Neuronal stem cell (in vitro differentiated cells): ENCODE measurements at regions not wholly inside any gene's neighbourhood (a gene's known extent, or its start where the extent isn't known, plus 50 kb on each side); places are given as distances from the start of the nearest gene placed in this dataset.

Experiments
- DNase-seq: peaks from one replicate; pipeline ENCODE4 v3.0.0-alpha.2; 2013; ENCODE audit warnings: low spot score
- H2AFZ ChIP-seq: one replicate; pipeline ENCODE4 v1.6.1; 2013; ENCODE audit warnings: mild to moderate bottlenecking, low read length, inconsistent platforms
- H2AK5ac ChIP-seq: 2 replicates; pipeline ENCODE4 v1.6.1; 2013; ENCODE audit warnings: low read depth, mild to moderate bottlenecking, inconsistent platforms, low read length, moderate library complexity, mixed read lengths
- H2BK120ac ChIP-seq: 2 replicates; pipeline ENCODE4 v1.6.1; 2013; ENCODE audit warnings: low read depth, mild to moderate bottlenecking, inconsistent platforms, low read length, moderate library complexity, mixed read lengths
- H2BK12ac ChIP-seq: one replicate; pipeline ENCODE4 v1.6.1; 2013; ENCODE audit warnings: low read length, inconsistent platforms
- H2BK15ac ChIP-seq: 2 replicates; pipeline ENCODE4 v1.6.1; 2013; ENCODE audit warnings: mild to moderate bottlenecking, low read length, inconsistent platforms, mixed read lengths
- H2BK5ac ChIP-seq: one replicate; pipeline ENCODE4 v1.6.1; 2013; ENCODE audit warnings: inconsistent platforms, mild to moderate bottlenecking, low read length, moderate library complexity
- H3K14ac ChIP-seq: one replicate; pipeline ENCODE4 v1.6.1; 2013; ENCODE audit warnings: low read length, inconsistent platforms
- H3K18ac ChIP-seq: 2 replicates; pipeline ENCODE4 v1.6.1; 2013; ENCODE audit warnings: low read length, inconsistent platforms
- H3K23ac ChIP-seq: 2 replicates; pipeline ENCODE4 v1.6.1; 2013; ENCODE audit warnings: low read depth, mild to moderate bottlenecking, mixed read lengths, low read length, inconsistent platforms; ENCODE audit not compliant: poor library complexity
- H3K27ac ChIP-seq: replicated peaks from 3 replicates; pipeline ENCODE4 v1.5.1; 2013; ENCODE audit warnings: low read length, inconsistent platforms
- H3K27me3 ChIP-seq, 3 experiments: 2 replicates each; pipeline ENCODE4 v1.6.1; 2013; ENCODE audit warnings: low read length in 3 of 3, mild to moderate bottlenecking in 2 of 3, inconsistent platforms in 1 of 3, low read depth in 1 of 3, mixed read lengths in 1 of 3, moderate library complexity in 1 of 3; ENCODE audit not compliant: control insufficient read depth in 3 of 3, insufficient read depth in 3 of 3
- H3K36me3 ChIP-seq, 2 donors: replicated peaks in 1 of 2; 2 replicates each; pipeline ENCODE4 v1.6.1; 2013; ENCODE audit warnings: low read length in 2 of 2; ENCODE audit not compliant: control insufficient read depth in 2 of 2, insufficient read depth in 2 of 2
- H3K4ac ChIP-seq: 2 replicates; pipeline ENCODE4 v1.6.1; 2013; ENCODE audit warnings: inconsistent platforms, mild to moderate bottlenecking, low read length, moderate library complexity
- H3K4me1 ChIP-seq, 2 donors: 1 replicate in 1 of 2; 2 replicates in 1 of 2; pipeline ENCODE4 v1.6.1; 2013; ENCODE audit warnings: low read length in 2 of 2, low read depth in 1 of 2; ENCODE audit not compliant: control insufficient read depth in 2 of 2, insufficient read depth in 1 of 2
- H3K4me2 ChIP-seq: one replicate; pipeline ENCODE4 v1.6.1; 2013; ENCODE audit warnings: mild to moderate bottlenecking, low read length, inconsistent platforms; ENCODE audit not compliant: insufficient read depth, poor library complexity, severe bottlenecking
- H3K4me3 ChIP-seq, 2 donors: 2 replicates each; pipeline ENCODE4 v1.5.1; 2013; ENCODE audit warnings: low read length in 2 of 2, mild to moderate bottlenecking in 2 of 2, inconsistent platforms in 1 of 2, moderate library complexity in 1 of 2
- H3K79me1 ChIP-seq: one replicate; pipeline ENCODE4 v1.6.1; 2013; ENCODE audit warnings: low read depth, mild to moderate bottlenecking, inconsistent platforms, low read length, moderate library complexity
- H3K9ac ChIP-seq: one replicate; pipeline ENCODE4 v1.6.1; 2013; ENCODE audit warnings: mild to moderate bottlenecking, low read depth, low read length, inconsistent platforms; ENCODE audit not compliant: poor library complexity
- H3K9me3 ChIP-seq, 2 donors: replicated peaks in 1 of 2; 2 replicates each; pipeline versions ENCODE3 to v1.6.1; 2013; ENCODE audit warnings: low read length in 2 of 2, mild to moderate bottlenecking in 2 of 2, inconsistent platforms in 1 of 2, low read depth in 1 of 2, mixed read lengths in 1 of 2, moderate library complexity in 1 of 2; ENCODE audit not compliant: control insufficient read depth in 2 of 2, insufficient read depth in 1 of 2
- H4K8ac ChIP-seq: one replicate; pipeline ENCODE4 v1.6.1; 2013; ENCODE audit warnings: low read depth, mild to moderate bottlenecking, inconsistent platforms, low read length, moderate library complexity
- H4K91ac ChIP-seq: one replicate; pipeline ENCODE4 v1.6.1; 2013; ENCODE audit warnings: low read length, low read depth, mild to moderate bottlenecking, inconsistent platforms; ENCODE audit not compliant: poor library complexity
- WGBS, 2 donors: extraction: QIAGEN DNeasy Blood & Tissue Kit; methylation state at CpG; one replicate each; pipeline ENCODE4 v1.1.7; 2013; ENCODE audit warnings: missing lambda C conversion rate in 2 of 2, mixed read lengths in 1 of 2; ENCODE audit not compliant: insufficient read length in 2 of 2, insufficient replicate concordance in 1 of 2; ENCODE audit errors: extremely low coverage in 2 of 2; 5-methylcytosine and 5-hydroxymethylcytosine counted together

- Histone ChIP-seq H2BK5ac (no peak overlapping the region), H2AK5ac (no peak overlapping the region), H2BK15ac (no peak overlapping the region), H3K4me2 (no peak overlapping the region), H3K9me3 (no peaks in the 10 kb centered on the region), H3K79me1 (no peaks in the 10 kb centered on the region), H4K8ac (no peak overlapping the region), H2BK12ac (no peak overlapping the region), H2AFZ (no peak overlapping the region), H3K4me1 (peaks cover 0 to 5% of the 10 kb centered on the region in 2 donors), H3K23ac (no peak overlapping the region), H3K4me3 (no peak overlapping the region), H4K91ac (no peak overlapping the region), H3K14ac (no peak overlapping the region), H3K18ac (no peak overlapping the region), H3K9ac (no peak overlapping the region), H3K36me3 (no peaks in the 10 kb centered on the region), H3K4ac (no peak overlapping the region), H3K27me3 (peaks cover 0 to 81% (median 6%) of the 10 kb centered on the region in 3 experiments), H3K27ac (no peak overlapping the region), H2BK120ac (no peak overlapping the region)
- WGBS, 2 donors = no CpG with 5 or more reads among the region's 9 CpGs
- DNase-seq = no peak
Observed at GRCh38 chr21:33125680-33126375, 55.9 kb downstream of the OLIG1 start.

GRCh38 chr21:33126569-33126968, 56.6 kb downstream of the OLIG1 start:
- no peak overlapping the region for H3K18ac ChIP-seq
- no peak for DNase-seq
- H2BK120ac ChIP-seq = no peak overlapping the region
- no peak overlapping the region for H2BK5ac ChIP-seq
- H3K9ac ChIP-seq = no peak overlapping the region
- H4K91ac ChIP-seq = no peak overlapping the region
- whole genome bisulfite sequencing, 2 donors = no CpG with 5 or more reads among the region's 7 CpGs
- no peak overlapping the region for H2AFZ ChIP-seq
- no peak overlapping the region for H3K27ac ChIP-seq
- no peaks in the 10 kb centered on the region for H3K36me3 ChIP-seq
- H2BK12ac ChIP-seq = no peak overlapping the region
- H3K4me1 ChIP-seq = peaks cover 0 to 5% of the 10 kb centered on the region in 2 donors
- no peak overlapping the region for H2BK15ac ChIP-seq
- H3K4me3 ChIP-seq = no peak overlapping the region
- H3K4me2 ChIP-seq = no peak overlapping the region
- no peak overlapping the region for H3K23ac ChIP-seq
- H2AK5ac ChIP-seq = no peak overlapping the region
- no peaks in the 10 kb centered on the region for H3K9me3 ChIP-seq
- H3K4ac ChIP-seq = no peak overlapping the region
- H3K14ac ChIP-seq = no peak overlapping the region
- H4K8ac ChIP-seq = no peak overlapping the region
- H3K79me1 ChIP-seq = no peaks in the 10 kb centered on the region
- peaks cover 0 to 75% (median 5%) of the 10 kb centered on the region in 3 experiments for H3K27me3 ChIP-seq

GRCh38 chr21:33127154-33127867, 57.4 kb downstream of the OLIG1 start:
- H3K4me2 ChIP-seq = peak overlapping the region; percentile 66
- H3K4me3 ChIP-seq = peak overlapping the region in 1 of 2 donors; percentile 7
- no CpG with 5 or more reads among the region's 18 CpGs for WGBS, 2 donors

GRCh38 chr21:33127868-33128242, 57.9 kb downstream of the OLIG1 start:
- Histone ChIP-seq H3K27ac (no peak overlapping the region), H3K4me1 (peaks cover 0 to 5% of the 10 kb centered on the region in 2 donors), H3K9me3 (no peaks in the 10 kb centered on the region), H3K9ac (no peak overlapping the region), H3K18ac (no peak overlapping the region), H3K36me3 (no peaks in the 10 kb centered on the region), H3K14ac (no peak overlapping the region), H2AFZ (no peak overlapping the region), H2BK120ac (no peak overlapping the region), H2BK15ac (no peak overlapping the region), H3K79me1 (no peaks in the 10 kb centered on the region), H3K23ac (no peak overlapping the region), H3K4me3 (no peak overlapping the region), H4K91ac (no peak overlapping the region), H2BK12ac (no peak overlapping the region), H3K4ac (no peak overlapping the region), H3K27me3 (peaks cover 0 to 62% (median 5%) of the 10 kb centered on the region in 3 experiments), H2AK5ac (no peak overlapping the region), H2BK5ac (no peak overlapping the region), H4K8ac (no peak overlapping the region), H3K4me2 (no peak overlapping the region)
- no CpG with 5 or more reads among the region's 6 CpGs for WGBS, 2 donors
- DNase-seq = no peak

More at GRCh38 chr21:33127154-33127867, 57.4 kb downstream of the OLIG1 start:
- no peak overlapping the region for H2BK5ac ChIP-seq
- no peak overlapping the region for H3K14ac ChIP-seq
- peaks cover 0 to 67% (median 5%) of the 10 kb centered on the region in 3 experiments for H3K27me3 ChIP-seq
- no peak overlapping the region for H4K8ac ChIP-seq
- peak overlapping the region; percentile 78 for H2AFZ ChIP-seq
- no peak overlapping the region for H2BK120ac ChIP-seq
- peak; percentile 78 for DNase-seq
- H3K9me3 ChIP-seq = no peaks in the 10 kb centered on the region
- no peaks in the 10 kb centered on the region for H3K79me1 ChIP-seq
- no peak overlapping the region for H3K4ac ChIP-seq
- H2BK12ac ChIP-seq = no peak overlapping the region
- H3K9ac ChIP-seq = no peak overlapping the region
- no peak overlapping the region for H2AK5ac ChIP-seq
- no peak overlapping the region for H3K27ac ChIP-seq
- H3K36me3 ChIP-seq = no peaks in the 10 kb centered on the region
- H4K91ac ChIP-seq = no peak overlapping the region
- H3K23ac ChIP-seq = no peak overlapping the region
- H2BK15ac ChIP-seq = no peak overlapping the region
- H3K18ac ChIP-seq = no peak overlapping the region
- peaks cover 0 to 5% of the 10 kb centered on the region in 2 donors for H3K4me1 ChIP-seq
